Ascending aorta (tissue), 2 donors: ENCODE measurements at regions not wholly inside any gene's neighbourhood (a gene's known extent, or its start where the extent isn't known, plus 50 kb on each side); places are given as distances from the start of the nearest gene placed in this dataset.

Experiments
- DNase-seq, 2 donors: peaks; one replicate each; pipeline ENCODE4 v3.0.0-alpha.2; 2019; ENCODE audit warnings: low spot score in 2 of 2
- H3K27ac ChIP-seq, 2 donors: fragments of 200-600 bp; sonication (generic); one replicate each; pipeline ENCODE4 v1.5.1; 2016 to 2017; ENCODE audit warnings: mild to moderate bottlenecking in 1 of 2
- H3K27me3 ChIP-seq: fragments of 200-600 bp; sonication (generic); one replicate; pipeline ENCODE4 v1.5.1; 2017
- H3K36me3 ChIP-seq, 2 donors: fragments of 200-600 bp; sonication (generic); one replicate each; pipeline ENCODE4 v1.5.1; 2016
- H3K4me1 ChIP-seq, 2 donors: fragments of 200-600 bp; sonication (generic); one replicate each; pipeline ENCODE4 v1.5.1; 2016 to 2017; ENCODE audit warnings: mild to moderate bottlenecking in 1 of 2
- H3K4me3 ChIP-seq, 2 donors: fragments of 200-600 bp; sonication (generic); one replicate each; pipeline ENCODE4 v1.5.1; 2016 to 2017; ENCODE audit warnings: mild to moderate bottlenecking in 1 of 2
- H3K9me3 ChIP-seq, 2 donors: fragments of 200-600 bp; sonication (generic); one replicate each; pipeline ENCODE4 v1.5.1; 2016
- CTCF ChIP-seq, 3 experiments: fragments of 200-600 bp in 2 of 3; fragments of 450-650 bp in 1 of 3; sonication (generic) in 2 of 3; IDR thresholded peaks; one replicate each; pipeline ENCODE4 v1.5.1; 2016 to 2019; ENCODE audit warnings: antibody characterized with exemption in 3 of 3, mild to moderate bottlenecking in 1 of 3, moderate library complexity in 1 of 3
- intact Hi-C: fragments of 100-400 bp; cut with DNase I; formaldehyde crosslinking; loops from one replicate; pipeline ENCODE4 v1.15.1; 2023

- H3K36me3 ChIP-seq = no peaks in the 10 kb centered on the region
- no peaks in the 10 kb centered on the region for H3K9me3 ChIP-seq
- H3K27ac ChIP-seq = no peak overlapping the region
- no peak for TF ChIP-seq CTCF (IDR thresholded peaks at IDR 0.05)
- H3K4me1 ChIP-seq = no peaks in the 10 kb centered on the region
- intact Hi-C loops = no loop called here
- DNase-seq = no peak
- H3K27me3 ChIP-seq = no peaks in the 10 kb centered on the region
- H3K4me3 ChIP-seq = no peak overlapping the region
These were observed 216.2 kb downstream of the MYLK4 start for GRCh38 chr6:2534406-2535042.

- H3K9me3 ChIP-seq = no peaks in the 10 kb centered on the region
- no peak for DNase-seq
- no peaks in the 10 kb centered on the region for H3K27me3 ChIP-seq
- H3K4me1 ChIP-seq = no peaks in the 10 kb centered on the region
- no peak overlapping the region for H3K4me3 ChIP-seq
- H3K36me3 ChIP-seq = no peaks in the 10 kb centered on the region
- no peak overlapping the region for H3K27ac ChIP-seq
- no peak for TF ChIP-seq CTCF (IDR thresholded peaks at IDR 0.05)
- intact Hi-C loops = no loop called here
These were observed 219.1 kb downstream of the MYLK4 start for GRCh38 chr6:2531426-2532215.

- Histone ChIP-seq H3K4me3 (no peak overlapping the region), H3K27ac (no peak overlapping the region), H3K27me3 (no peaks in the 10 kb centered on the region), H3K36me3 (no peaks in the 10 kb centered on the region), H3K4me1 (no peaks in the 10 kb centered on the region), H3K9me3 (peaks cover 0 to 2% of the 10 kb centered on the region in 2 donors)
- no peak for TF ChIP-seq CTCF (IDR thresholded peaks at IDR 0.05)
- DNase-seq = no peak
- intact Hi-C loops = no loop called here
These were observed 221.5 kb downstream of the MYLK4 start for GRCh38 chr6:2529211-2529719.

- no peaks in the 10 kb centered on the region for H3K4me1 ChIP-seq
- no peaks in the 10 kb centered on the region for H3K27me3 ChIP-seq
- H3K9me3 ChIP-seq = peaks cover 0 to 5% of the 10 kb centered on the region in 2 donors
- no peak overlapping the region for H3K27ac ChIP-seq
- no peak for DNase-seq
- intact Hi-C loops = no loop called here
- no peaks in the 10 kb centered on the region for H3K36me3 ChIP-seq
- H3K4me3 ChIP-seq = no peak overlapping the region
- no peak for TF ChIP-seq CTCF (IDR thresholded peaks at IDR 0.05)
These were observed 222.6 kb downstream of the MYLK4 start for GRCh38 chr6:2528156-2528555.

GRCh38 chr6:2526766-2527165, 224.0 kb downstream of the MYLK4 start:
- intact Hi-C loops = no loop called here
- H3K4me3 ChIP-seq = no peak overlapping the region
- DNase-seq = no peak
- H3K27me3 ChIP-seq = no peaks in the 10 kb centered on the region
- no peaks in the 10 kb centered on the region for H3K36me3 ChIP-seq
- H3K9me3 ChIP-seq = peaks cover 0 to 5% of the 10 kb centered on the region in 2 donors
- no peaks in the 10 kb centered on the region for H3K4me1 ChIP-seq
- H3K27ac ChIP-seq = no peak overlapping the region
- no peak for TF ChIP-seq CTCF (IDR thresholded peaks at IDR 0.05)
